Activated CD8-positive, alpha-beta memory T cell treated with anti-CD3 and anti-CD28 coated beads for 4 hours (primary cell): ENCODE measurements at regions not wholly inside any gene's neighbourhood (a gene's known extent, or its start where the extent isn't known, plus 50 kb on each side); places are given as distances from the start of the nearest gene placed in this dataset.

Experiments
- DNase-seq, 2 donors: peaks; one replicate each; pipeline ENCODE4 v3.0.0-alpha.2; 2020; ENCODE audit warnings: low read depth in 2 of 2

DNA sequence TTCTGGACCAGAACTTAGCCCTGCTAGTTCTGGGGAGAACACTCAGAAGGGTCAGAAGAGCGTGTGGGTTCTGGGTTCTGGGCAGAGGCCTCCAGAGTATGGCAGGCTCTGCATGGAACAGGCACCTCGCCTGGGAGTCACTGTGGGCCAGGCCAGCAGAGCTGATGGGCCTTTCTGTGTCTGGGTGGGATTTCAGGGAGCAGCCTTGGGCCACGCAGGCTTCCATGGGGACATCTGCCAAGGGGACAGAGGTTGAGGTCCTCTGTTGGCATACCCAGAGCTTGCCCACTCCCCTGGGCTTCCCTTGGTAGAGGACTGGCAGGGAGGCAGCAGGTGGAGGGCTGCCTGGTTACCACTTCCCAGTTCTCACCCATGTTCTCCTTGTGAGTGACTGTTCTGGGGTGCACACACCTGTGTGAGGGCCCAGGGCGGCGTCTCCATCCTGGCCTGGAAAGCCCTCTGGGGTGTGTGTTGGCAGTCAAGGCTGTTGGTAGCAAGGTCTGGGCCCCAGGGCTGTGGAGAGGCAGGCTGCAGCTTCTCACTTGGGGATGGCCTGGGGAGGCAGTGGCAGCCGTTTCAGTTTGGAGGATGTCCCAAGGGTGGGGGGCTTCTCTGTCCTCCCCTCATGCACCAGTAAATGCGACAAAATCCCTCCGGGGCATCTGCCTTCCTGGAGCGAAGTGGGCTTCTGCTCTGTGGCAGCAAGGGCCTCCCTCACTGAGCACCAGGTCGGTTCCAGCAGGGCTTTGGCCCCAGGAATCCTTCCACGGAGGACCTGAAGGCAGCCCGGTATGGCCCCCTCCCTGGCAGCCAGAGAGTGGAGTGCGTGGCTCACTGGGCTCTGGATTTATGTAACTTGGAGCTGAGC is 74.6 kb upstream of the HDAC4 start:
- DNase-seq: no peak

- no peak for DNase-seq
Observed at GRCh38 chr2:239473211-239473805, 72.5 kb upstream of the HDAC4 start.

DNA sequence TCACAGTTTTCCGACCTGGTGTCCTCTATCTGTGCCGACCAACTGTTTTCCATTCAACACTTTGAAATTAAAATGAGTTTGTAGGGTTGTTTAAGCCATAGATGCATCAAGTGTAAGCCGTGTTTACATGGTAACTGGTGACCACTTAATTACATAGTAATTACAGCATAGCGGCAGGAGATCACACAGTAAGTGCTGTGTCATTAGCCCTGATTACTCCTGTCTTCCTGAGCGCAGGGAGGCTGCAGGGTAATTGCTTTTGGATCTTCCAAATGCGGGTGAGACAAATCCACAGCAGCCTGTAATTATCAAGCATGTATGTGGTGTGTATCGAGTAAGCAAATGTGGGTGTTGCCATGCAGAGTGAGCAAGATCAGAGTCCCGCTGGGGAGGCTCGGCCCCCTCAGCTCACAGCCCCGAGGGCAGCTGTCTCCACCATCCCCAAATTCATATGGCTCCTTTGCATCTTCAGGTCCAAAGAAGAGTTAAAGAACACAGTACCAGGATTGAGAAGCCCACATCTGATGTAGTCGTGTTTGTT is 71.5 kb upstream of the HDAC4 start:
- DNase-seq: no peak

GRCh38 chr2:239471011-239471792 is 70.4 kb upstream of the HDAC4 start:
- no peak for DNase-seq

GRCh38 chr2:239470151-239470900 is 69.5 kb upstream of the HDAC4 start:
- DNase-seq: no peak

GRCh38 chr2:239469106-239469960 is 68.5 kb upstream of the HDAC4 start:
- DNase-seq: no peak

DNA sequence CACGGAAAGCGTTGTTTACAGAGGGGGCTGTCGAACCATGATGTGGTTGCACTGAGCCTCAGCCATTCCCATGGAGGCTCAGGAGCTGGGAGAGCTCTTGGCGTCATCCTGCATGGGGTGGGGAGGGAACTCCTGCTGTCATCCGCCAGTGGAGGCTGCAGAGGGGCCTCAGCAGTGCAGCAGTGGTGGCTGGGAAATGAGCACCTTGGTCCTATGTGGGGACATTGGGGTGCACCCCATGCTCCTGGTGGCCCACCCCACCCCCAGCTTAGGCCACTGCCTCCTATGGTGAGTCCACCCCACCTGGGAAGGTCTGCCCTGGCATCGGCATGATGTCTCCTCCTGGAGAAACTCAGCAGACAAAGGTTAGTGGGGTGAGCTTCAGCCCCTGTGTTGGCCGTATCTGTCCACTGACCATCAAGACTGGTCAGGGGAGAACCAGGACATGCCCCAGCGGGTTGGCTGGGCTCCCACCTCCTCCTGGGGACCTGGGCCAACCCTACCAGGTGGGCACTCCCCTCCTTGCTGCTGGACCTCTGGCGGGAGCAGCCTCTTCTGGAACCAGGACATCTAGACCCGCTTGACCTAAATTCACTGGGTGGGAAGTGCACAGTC is 67.8 kb upstream of the HDAC4 start:
- no peak for DNase-seq

- no peak for DNase-seq
Observed at GRCh38 chr2:239467956-239468490, 67.2 kb upstream of the HDAC4 start.

- DNase-seq: no peak
Observed at GRCh38 chr2:239467281-239467955, 66.6 kb upstream of the HDAC4 start.

GRCh38 chr2:239466755-239467271 is 66.0 kb upstream of the HDAC4 start:
- no peak for DNase-seq

GRCh38 chr2:239466061-239466754 is 65.4 kb upstream of the HDAC4 start:
- DNase-seq: no peak

DNA sequence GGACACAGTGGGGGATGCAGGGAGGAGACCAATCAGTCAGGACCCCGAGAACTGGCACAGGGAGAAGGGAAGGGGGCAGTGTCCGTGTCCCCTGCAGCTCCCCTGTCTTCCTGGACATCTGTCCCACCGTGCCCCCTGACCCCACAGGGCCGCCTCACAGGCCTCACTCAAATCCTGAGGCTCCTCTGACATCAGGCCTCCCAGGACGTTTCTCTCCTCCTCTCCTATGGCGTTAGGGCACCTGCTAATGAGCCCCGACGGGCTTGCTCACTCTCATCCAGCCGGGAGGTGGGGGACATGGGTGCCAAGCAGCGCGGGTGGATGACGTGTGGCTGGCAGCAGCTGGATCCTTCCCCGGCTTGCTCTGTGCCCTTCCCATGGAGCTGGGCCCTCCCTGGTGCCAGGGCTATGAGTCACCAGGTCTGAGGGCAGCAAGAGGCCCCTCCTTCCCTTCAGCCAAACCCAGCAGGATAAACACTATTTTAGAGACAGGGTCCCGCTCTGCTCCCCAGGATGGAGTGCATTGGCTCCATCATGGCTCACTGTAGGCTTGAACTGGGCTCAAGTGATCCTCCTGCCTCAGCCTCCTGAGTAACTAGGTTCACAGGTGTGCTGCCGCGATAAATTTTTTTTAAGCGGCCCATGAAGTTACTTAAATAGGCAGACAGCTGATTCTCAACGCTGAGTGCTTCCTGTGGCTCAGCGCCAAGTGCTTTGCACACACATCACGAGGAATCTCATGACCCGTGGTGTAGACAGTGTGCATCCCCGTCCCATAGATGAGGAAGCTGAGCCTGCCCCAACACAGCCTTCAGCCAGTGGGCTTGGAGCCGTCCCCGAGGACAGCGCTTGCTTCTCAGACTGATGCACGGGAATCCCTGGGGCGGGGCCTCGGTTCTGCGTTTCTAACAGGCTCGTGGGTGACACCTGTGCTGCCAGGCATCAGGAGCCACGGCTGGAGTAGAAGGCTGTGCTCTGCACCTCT is 64.5 kb upstream of the HDAC4 start:
- DNase-seq: no peak

- no peak for DNase-seq
Observed at GRCh38 chr2:239464166-239465016, 63.6 kb upstream of the HDAC4 start.

DNA sequence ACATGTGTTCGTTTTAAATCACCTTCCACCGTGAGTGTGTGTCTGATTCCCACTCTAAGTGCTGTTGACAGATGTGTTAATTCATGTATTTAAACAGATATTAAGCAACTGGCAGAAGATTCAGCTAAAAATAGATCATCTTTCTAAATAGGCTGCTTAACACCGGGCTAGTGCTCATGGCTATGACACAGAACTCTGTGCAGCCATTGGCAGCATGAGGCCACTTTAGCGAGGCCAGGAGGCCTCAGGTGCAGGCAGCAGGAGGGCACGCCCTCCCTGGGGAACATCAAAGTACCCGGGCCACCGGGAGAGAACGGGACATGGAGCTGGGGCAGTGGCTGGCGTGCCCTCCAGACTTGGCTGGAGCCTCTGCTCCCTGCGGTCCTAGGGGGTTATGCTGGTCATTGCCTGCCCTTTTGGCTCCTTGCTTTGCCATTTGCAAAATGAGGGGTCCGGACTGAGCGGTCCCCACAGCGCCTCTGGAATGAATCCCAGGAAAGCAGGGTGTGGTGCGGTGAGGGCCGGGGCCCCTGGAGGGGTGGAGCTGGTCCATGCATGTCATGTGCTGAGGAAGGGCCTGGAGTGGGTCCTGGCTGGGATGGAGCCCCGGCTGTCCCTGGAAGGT is 62.8 kb upstream of the HDAC4 start:
- no peak for DNase-seq

DNA sequence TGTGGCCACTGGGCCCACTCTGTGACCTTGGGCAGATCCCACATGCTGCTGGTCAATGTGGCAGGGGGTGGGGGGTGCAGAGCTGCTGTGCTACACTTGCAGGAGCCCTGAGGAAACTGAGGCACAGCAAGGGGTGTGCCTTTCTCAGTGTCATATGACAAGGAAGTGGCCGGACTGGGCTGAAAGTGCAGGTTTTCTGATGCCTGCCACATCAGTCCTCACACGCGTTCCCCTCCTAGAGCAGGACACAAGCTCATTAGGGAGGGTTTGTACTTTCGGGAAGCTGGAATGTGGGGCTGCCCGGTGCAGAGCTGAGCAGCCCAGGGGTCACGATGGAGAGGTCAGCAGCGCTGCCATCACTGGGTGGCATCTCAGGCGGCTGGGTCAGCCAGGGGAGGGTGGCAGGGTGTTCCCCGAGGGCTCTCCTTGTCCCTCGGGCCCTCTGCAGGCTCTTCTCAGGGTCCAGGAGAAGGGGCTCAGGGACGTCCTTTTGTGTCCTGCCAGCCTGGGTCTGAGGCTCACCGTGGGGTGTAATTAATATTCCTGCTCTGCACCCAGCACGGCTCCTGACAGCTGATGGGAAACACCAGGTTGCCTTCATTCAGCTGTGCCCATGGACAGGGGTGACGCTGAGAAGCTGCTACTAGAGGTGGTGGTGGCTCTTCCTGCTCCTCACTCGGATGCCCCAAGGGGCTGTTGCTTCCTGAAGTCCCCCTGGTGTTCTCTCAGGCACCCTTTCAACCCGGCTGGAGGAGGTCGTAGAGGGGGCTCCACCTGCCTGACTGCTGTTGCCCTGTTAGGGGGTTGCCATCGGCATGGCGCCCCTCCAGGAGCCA is 62.1 kb upstream of the HDAC4 start:
- no peak for DNase-seq
